HepG2 (cell line): ENCODE measurements at regions not wholly inside any gene's neighbourhood (a gene's known extent, or its start where the extent isn't known, plus 50 kb on each side); places are given as distances from the start of the nearest gene placed in this dataset.

Experiments
- HES4 ChIP-seq: sonication (generic); formaldehyde crosslinking; IDR thresholded peaks from 2 replicates; pipeline ENCODE4 v1.9.0; 2021; ENCODE audit warnings: mild to moderate bottlenecking, missing genetic modification reagents, borderline replicate concordance
- HNRNPL ChIP-seq: fragments of 200-400 bp; formaldehyde crosslinking; IDR thresholded peaks from 2 replicates; pipeline ENCODE4 v1.6.1; 2017; ENCODE audit warnings: mild to moderate bottlenecking, low read depth, low read length
- KDM2A ChIP-seq: sonication (generic); formaldehyde crosslinking; IDR thresholded peaks from 2 replicates; pipeline ENCODE4 v1.4.0; 2020; ENCODE audit warnings: low read depth, missing genetic modification reagents, borderline replicate concordance
- MBNL3 ChIP-seq: fragments of 250-450 bp; sonication (Bioruptor Pico); conservative IDR thresholded peaks from 2 replicates; pipeline ENCODE4 v1.8.0; 2022; ENCODE audit warnings: mild to moderate bottlenecking, inconsistent platforms
- MLLT10 ChIP-seq: sonication (generic); formaldehyde crosslinking; IDR thresholded peaks from 2 replicates; pipeline ENCODE4 v1.4.0; 2020; ENCODE audit warnings: missing genetic modification reagents
- MYNN ChIP-seq: sonication (generic); formaldehyde crosslinking; IDR thresholded peaks from 2 replicates; pipeline ENCODE4 v1.4.0; 2020; ENCODE audit warnings: mild to moderate bottlenecking, low read depth, missing genetic modification reagents
- NPAS2 ChIP-seq: sonication (generic); formaldehyde crosslinking; IDR thresholded peaks from 2 replicates; pipeline ENCODE4 v1.8.0; 2022; ENCODE audit warnings: mild to moderate bottlenecking, missing genetic modification reagents, borderline replicate concordance
- PPARG ChIP-seq: conservative IDR thresholded peaks from 2 replicates; pipeline ENCODE4 v1.6.1; 2016; ENCODE audit warnings: missing biosample characterization, missing genetic modification reagents
- SATB2 ChIP-seq: sonication (generic); formaldehyde crosslinking; IDR thresholded peaks from 2 replicates; pipeline ENCODE4 v1.5.0; 2020; ENCODE audit warnings: missing genetic modification reagents
- SMARCC2 ChIP-seq: fragments of 450-650 bp; IDR thresholded peaks from 2 replicates; pipeline ENCODE4 v1.6.1; 2017; ENCODE audit warnings: antibody characterized with exemption, mild to moderate bottlenecking
- SP1 ChIP-seq, 2 experiments: fragments of 450-650 bp in 1 of 2; sonication (generic) in 1 of 2; formaldehyde crosslinking in 1 of 2; IDR thresholded peaks; 2 replicates each; pipeline versions ENCODE4 v1.4.0 to v1.6.1; 2016 to 2020; ENCODE audit warnings: missing genetic modification reagents in 1 of 2
- TOPORS ChIP-seq: sonication (generic); formaldehyde crosslinking; IDR thresholded peaks from 2 replicates; pipeline ENCODE4 v1.8.0; 2023; ENCODE audit warnings: mild to moderate bottlenecking, missing genetic modification reagents
- WIZ ChIP-seq: sonication (generic); formaldehyde crosslinking; IDR thresholded peaks from 2 replicates; pipeline ENCODE4 v1.5.1; 2020; ENCODE audit warnings: mild to moderate bottlenecking, missing genetic modification reagents
- ZNF101 ChIP-seq: sonication (generic); formaldehyde crosslinking; IDR thresholded peaks from 2 replicates; pipeline ENCODE4 v1.4.0; 2020; ENCODE audit warnings: mild to moderate bottlenecking, low read depth, missing genetic modification reagents, borderline replicate concordance
- ZNF335 ChIP-seq: sonication (generic); formaldehyde crosslinking; IDR thresholded peaks from 2 replicates; pipeline ENCODE4 v1.4.0; 2020; ENCODE audit warnings: missing genetic modification reagents
- ZNF550 ChIP-seq: sonication (generic); formaldehyde crosslinking; IDR thresholded peaks from 2 replicates; pipeline ENCODE4 v1.4.0; 2020; ENCODE audit warnings: mild to moderate bottlenecking, missing genetic modification reagents, borderline replicate concordance
- ZNF557 ChIP-seq: sonication (generic); formaldehyde crosslinking; IDR thresholded peaks from 2 replicates; pipeline ENCODE4 v1.4.0; 2020; ENCODE audit warnings: missing genetic modification reagents
- ZNF703 ChIP-seq: sonication (generic); formaldehyde crosslinking; IDR thresholded peaks from 2 replicates; pipeline ENCODE4 v1.5.1; 2020; ENCODE audit warnings: missing genetic modification reagents, mild to moderate bottlenecking, moderate library complexity, borderline replicate concordance
- ZSCAN9 ChIP-seq: IDR thresholded peaks from 2 replicates; pipeline ENCODE4 v1.6.1; 2016; ENCODE audit warnings: borderline replicate concordance
- TF ChIP-seq, protein P1 (sequence below): sonication (generic); formaldehyde crosslinking; IDR thresholded peaks from 2 replicates; pipeline ENCODE4 v1.4.0; 2020; ENCODE audit warnings: missing genetic modification reagents
- TF ChIP-seq, protein P2 (sequence below): sonication (generic); formaldehyde crosslinking; IDR thresholded peaks from 2 replicates; pipeline ENCODE4 v1.4.0; 2020; ENCODE audit warnings: mild to moderate bottlenecking, missing genetic modification reagents
- TF ChIP-seq, protein P3 (sequence below): sonication (generic); formaldehyde crosslinking; IDR thresholded peaks from 2 replicates; pipeline ENCODE4 v1.4.0; 2020; ENCODE audit warnings: missing genetic modification reagents, borderline replicate concordance
- TF ChIP-seq, protein P4 (sequence below): fragments of 450-650 bp; IDR thresholded peaks from 2 replicates; pipeline ENCODE4 v1.6.1; 2016

DNA sequence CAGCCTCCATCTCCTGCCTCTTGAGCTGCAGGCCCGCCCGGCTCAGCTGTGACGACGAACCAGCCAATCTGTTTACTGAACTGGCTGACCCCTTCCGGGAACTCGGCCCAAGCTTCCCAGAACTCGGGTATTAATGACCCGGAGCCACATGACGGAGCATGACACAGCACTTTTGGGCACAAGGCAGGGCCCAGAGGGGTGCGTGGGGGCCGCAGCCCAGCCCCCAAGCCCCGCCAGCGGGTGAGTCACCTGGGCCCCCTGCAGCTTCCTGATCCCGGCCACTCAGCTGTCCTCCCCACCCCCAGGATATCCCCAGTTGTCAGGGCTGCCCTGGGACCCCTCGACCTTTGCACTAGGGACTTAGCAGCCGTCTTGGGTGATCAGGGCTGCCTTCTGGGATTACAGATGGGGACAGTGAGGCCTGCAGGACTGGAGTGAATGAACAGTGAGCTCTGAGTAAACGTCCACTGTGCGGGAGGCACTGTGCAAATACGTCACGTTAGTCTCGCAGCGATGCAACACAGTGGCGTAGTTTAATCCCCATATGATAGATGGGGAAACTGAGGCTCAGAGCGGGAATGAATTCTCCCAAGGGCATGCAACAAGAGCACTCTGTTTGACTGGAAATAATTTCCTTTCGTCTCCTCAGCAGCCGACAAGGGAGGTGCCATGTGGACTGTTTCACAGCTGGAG, 102.1 kb downstream of the CEBPB start (continued):
- TF ChIP-seq ZNF703 (CRISPR knock-in tag) (peak; percentile 98; the same call in 1 of the 2 replicates), TOPORS (CRISPR knock-in tag) (no peak; the same call in 1 of the 2 replicates), NPAS2 (CRISPR knock-in tag) (no peak), KDM2A (CRISPR knock-in tag) (peak; percentile 95), MBNL3 (CRISPR knock-in tag) (no peak), SP1 (IDR thresholded peaks at IDR 0.05) (no peak), SP1 (CRISPR knock-in tag; IDR thresholded peaks at IDR 0.05) (peak; percentile 57; the same call in 1 of the 2 replicates), SMARCC2 (0 out of 2 replicates have a peak, but pooled peaks have one; percentile 52), ZSCAN9 (CRISPR knock-in tag) (peak; percentile 100), HES4 (CRISPR knock-in tag) (no peak; the same call in 1 of the 2 replicates), SATB2 (peak; percentile 88; the same call in 1 of the 2 replicates), ZNF550 (CRISPR knock-in tag) (peak; percentile 95; the same call in 1 of the 2 replicates), PPARG (CRISPR knock-in tag) (peak; percentile 94), WIZ (CRISPR knock-in tag) (peak; percentile 79), MLLT10 (no peak), HNRNPL (peak; percentile 83), ZNF557 (peak; percentile 93; the same call in 1 of the 2 replicates), ZNF335 (peak; percentile 96), MYNN (peak; percentile 81; the same call in 1 of the 2 replicates), ZNF101 (peak; percentile 62; the same call in 1 of the 2 replicates)
- TF ChIP-seq, protein P1, sequence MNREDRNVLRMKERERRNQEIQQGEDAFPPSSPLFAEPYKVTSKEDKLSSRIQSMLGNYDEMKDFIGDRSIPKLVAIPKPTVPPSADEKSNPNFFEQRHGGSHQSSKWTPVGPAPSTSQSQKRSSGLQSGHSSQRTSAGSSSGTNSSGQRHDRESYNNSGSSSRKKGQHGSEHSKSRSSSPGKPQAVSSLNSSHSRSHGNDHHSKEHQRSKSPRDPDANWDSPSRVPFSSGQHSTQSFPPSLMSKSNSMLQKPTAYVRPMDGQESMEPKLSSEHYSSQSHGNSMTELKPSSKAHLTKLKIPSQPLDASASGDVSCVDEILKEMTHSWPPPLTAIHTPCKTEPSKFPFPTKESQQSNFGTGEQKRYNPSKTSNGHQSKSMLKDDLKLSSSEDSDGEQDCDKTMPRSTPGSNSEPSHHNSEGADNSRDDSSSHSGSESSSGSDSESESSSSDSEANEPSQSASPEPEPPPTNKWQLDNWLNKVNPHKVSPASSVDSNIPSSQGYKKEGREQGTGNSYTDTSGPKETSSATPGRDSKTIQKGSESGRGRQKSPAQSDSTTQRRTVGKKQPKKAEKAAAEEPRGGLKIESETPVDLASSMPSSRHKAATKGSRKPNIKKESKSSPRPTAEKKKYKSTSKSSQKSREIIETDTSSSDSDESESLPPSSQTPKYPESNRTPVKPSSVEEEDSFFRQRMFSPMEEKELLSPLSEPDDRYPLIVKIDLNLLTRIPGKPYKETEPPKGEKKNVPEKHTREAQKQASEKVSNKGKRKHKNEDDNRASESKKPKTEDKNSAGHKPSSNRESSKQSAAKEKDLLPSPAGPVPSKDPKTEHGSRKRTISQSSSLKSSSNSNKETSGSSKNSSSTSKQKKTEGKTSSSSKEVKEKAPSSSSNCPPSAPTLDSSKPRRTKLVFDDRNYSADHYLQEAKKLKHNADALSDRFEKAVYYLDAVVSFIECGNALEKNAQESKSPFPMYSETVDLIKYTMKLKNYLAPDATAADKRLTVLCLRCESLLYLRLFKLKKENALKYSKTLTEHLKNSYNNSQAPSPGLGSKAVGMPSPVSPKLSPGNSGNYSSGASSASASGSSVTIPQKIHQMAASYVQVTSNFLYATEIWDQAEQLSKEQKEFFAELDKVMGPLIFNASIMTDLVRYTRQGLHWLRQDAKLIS (CRISPR knock-in tag): no peak
- TF ChIP-seq, protein P2, sequence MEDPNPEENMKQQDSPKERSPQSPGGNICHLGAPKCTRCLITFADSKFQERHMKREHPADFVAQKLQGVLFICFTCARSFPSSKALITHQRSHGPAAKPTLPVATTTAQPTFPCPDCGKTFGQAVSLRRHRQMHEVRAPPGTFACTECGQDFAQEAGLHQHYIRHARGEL (CRISPR knock-in tag): peak; percentile 63; the same call in 1 of the 2 replicates
- TF ChIP-seq, protein P3, sequence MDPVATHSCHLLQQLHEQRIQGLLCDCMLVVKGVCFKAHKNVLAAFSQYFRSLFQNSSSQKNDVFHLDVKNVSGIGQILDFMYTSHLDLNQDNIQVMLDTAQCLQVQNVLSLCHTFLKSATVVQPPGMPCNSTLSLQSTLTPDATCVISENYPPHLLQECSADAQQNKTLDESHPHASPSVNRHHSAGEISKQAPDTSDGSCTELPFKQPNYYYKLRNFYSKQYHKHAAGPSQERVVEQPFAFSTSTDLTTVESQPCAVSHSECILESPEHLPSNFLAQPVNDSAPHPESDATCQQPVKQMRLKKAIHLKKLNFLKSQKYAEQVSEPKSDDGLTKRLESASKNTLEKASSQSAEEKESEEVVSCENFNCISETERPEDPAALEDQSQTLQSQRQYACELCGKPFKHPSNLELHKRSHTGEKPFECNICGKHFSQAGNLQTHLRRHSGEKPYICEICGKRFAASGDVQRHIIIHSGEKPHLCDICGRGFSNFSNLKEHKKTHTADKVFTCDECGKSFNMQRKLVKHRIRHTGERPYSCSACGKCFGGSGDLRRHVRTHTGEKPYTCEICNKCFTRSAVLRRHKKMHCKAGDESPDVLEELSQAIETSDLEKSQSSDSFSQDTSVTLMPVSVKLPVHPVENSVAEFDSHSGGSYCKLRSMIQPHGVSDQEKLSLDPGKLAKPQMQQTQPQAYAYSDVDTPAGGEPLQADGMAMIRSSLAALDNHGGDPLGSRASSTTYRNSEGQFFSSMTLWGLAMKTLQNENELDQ: no peak
- TF ChIP-seq, protein P4, sequence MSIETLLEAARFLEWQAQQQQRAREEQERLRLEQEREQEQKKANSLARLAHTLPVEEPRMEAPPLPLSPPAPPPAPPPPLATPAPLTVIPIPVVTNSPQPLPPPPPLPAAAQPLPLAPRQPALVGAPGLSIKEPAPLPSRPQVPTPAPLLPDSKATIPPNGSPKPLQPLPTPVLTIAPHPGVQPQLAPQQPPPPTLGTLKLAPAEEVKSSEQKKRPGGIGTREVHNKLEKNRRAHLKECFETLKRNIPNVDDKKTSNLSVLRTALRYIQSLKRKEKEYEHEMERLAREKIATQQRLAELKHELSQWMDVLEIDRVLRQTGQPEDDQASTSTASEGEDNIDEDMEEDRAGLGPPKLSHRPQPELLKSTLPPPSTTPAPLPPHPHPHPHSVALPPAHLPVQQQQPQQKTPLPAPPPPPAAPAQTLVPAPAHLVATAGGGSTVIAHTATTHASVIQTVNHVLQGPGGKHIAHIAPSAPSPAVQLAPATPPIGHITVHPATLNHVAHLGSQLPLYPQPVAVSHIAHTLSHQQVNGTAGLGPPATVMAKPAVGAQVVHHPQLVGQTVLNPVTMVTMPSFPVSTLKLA: no peak
